ENCODE measurements at regions not wholly inside any gene's neighbourhood (a gene's known extent, or its start where the extent isn't known, plus 50 kb on each side); places are given as distances from the start of the nearest gene placed in this dataset.

GRCh38 chr6:43869792-43870659 is 100.0 kb downstream of the VEGFA start:
- TF ChIP-seq CTCF (IDR thresholded peaks at IDR 0.05): no peak

- no peak for TF ChIP-seq CTCF (IDR thresholded peaks at IDR 0.05)
Measured at GRCh38 chr6:43869079-43869710, 99.2 kb downstream of the VEGFA start.

DNA sequence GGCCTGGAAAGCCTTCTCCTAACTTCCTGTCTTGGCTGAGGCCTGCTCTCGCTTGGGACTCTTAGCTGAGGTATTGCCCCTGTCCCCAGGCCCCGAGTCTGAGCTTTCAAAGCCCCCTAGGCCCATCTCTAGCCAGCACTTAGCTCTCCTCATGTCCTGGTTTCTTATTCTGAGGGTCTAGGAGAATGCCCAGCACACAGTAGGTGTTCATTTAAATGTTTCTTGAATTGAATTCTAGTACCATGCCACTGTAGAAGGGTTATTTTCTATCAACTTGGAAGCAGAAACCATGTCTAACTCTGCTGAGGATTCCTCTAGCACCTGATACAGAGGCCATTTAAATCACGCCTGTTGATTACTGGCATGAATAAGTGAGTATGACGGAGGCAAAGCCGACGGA is 98.5 kb downstream of the VEGFA start:
- no peak for TF ChIP-seq CTCF (IDR thresholded peaks at IDR 0.05)

DNA sequence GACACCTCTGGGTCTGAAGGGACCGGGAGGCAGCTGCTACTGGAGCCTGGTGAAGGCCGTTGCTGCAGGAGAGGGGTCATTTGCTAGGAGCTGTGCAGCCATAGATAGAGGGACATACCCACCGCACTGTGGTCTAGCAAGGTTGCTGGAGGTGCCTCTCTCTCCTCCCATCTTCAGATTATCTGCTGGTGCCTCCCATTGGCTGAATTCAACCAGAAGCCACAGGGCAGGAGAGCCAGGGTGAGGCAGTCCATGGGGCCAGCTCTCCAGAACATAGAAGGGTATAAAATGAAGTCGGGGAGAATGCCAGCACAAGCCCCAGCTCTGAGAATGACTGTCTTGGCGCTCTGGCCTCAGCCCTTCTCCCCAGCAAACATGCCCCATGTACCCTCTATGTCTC is 98.0 kb downstream of the VEGFA start:
- no peak for TF ChIP-seq CTCF (IDR thresholded peaks at IDR 0.05)

DNA sequence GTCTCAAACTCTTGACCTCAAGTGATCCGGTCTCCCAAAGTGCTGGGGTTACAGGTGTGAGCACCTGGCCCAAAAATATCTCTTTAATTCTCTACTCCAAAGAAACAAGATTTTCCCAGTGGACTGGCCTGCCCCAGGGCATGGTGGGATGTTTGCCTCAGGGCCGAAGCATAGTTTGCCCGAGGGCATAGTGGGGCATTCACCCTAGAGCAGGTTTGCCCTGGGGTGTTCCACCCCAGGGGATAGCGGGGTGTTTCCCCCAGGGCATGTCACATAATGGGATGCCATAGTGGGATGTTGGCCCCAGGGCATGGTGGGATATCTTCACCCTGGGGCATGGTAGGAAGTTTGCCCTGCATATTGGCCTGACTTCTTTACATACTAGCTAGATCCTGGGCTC is 97.2 kb downstream of the VEGFA start:
- no peak for TF ChIP-seq CTCF (IDR thresholded peaks at IDR 0.05)

- TF ChIP-seq CTCF (IDR thresholded peaks at IDR 0.05): no peak
Measured at GRCh38 chr6:43865932-43866645, 96.1 kb downstream of the VEGFA start.

GRCh38 chr6:43865086-43865485 is 95.1 kb downstream of the VEGFA start:
- no peak for TF ChIP-seq CTCF (IDR thresholded peaks at IDR 0.05)

All from LNCAP (cell line).